H9 (cell line): ENCODE measurements at regions not wholly inside any gene's neighbourhood (a gene's known extent, or its start where the extent isn't known, plus 50 kb on each side); places are given as distances from the start of the nearest gene placed in this dataset.

Experiments
- DNase-seq: peaks from one replicate; pipeline ENCODE4 v3.0.0-alpha.2; 2017
- H2AFZ ChIP-seq: one replicate; pipeline ENCODE4 v1.6.1; 2013; ENCODE audit warnings: mild to moderate bottlenecking, low read length, control low read depth, moderate library complexity
- H2AK5ac ChIP-seq: 2 replicates; pipeline ENCODE4 v1.6.1; 2013; ENCODE audit warnings: low read length, control low read depth, mixed read lengths; ENCODE audit not compliant: insufficient read length
- H2BK120ac ChIP-seq: one replicate; pipeline ENCODE4 v1.6.1; 2013; ENCODE audit warnings: low read depth, mild to moderate bottlenecking, low read length, control low read depth, inconsistent platforms; ENCODE audit not compliant: poor library complexity, severe bottlenecking
- H2BK12ac ChIP-seq: 2 replicates; pipeline ENCODE4 v1.6.1; 2013; ENCODE audit warnings: low read length, control low read depth, mixed read lengths, low read depth; ENCODE audit not compliant: insufficient read length
- H2BK15ac ChIP-seq: 2 replicates; pipeline ENCODE4 v1.6.1; 2013; ENCODE audit warnings: low read depth, low read length, control low read depth
- H2BK20ac ChIP-seq: one replicate; pipeline ENCODE4 v1.6.1; 2013; ENCODE audit warnings: low read depth, mild to moderate bottlenecking, low read length, control low read depth, inconsistent platforms; ENCODE audit not compliant: poor library complexity, severe bottlenecking
- H2BK5ac ChIP-seq: 2 replicates; pipeline ENCODE4 v1.6.1; 2013; ENCODE audit warnings: low read length, control low read depth, mixed read lengths; ENCODE audit not compliant: insufficient read length
- H3K14ac ChIP-seq: 2 replicates; pipeline ENCODE4 v1.6.1; 2013; ENCODE audit warnings: low read length, control low read depth; ENCODE audit not compliant: insufficient read depth
- H3K18ac ChIP-seq: 2 replicates; pipeline ENCODE4 v1.6.1; 2013; ENCODE audit warnings: low read depth, mild to moderate bottlenecking, mixed read lengths, low read length, control low read depth; ENCODE audit not compliant: insufficient read length
- H3K23ac ChIP-seq: 2 replicates; pipeline ENCODE4 v1.6.1; 2013; ENCODE audit warnings: low read length, control low read depth, mixed read lengths, low read depth; ENCODE audit not compliant: insufficient read length
- H3K23me2 ChIP-seq: 2 replicates; pipeline ENCODE4 v1.6.1; 2013; ENCODE audit warnings: low read depth, mild to moderate bottlenecking, mixed read lengths, low read length, control low read depth; ENCODE audit not compliant: insufficient read length, poor library complexity, severe bottlenecking
- H3K27ac ChIP-seq: 2 replicates; pipeline ENCODE4 v1.5.1; 2013; ENCODE audit warnings: low read length, control low read depth, mixed read lengths, low read depth; ENCODE audit not compliant: insufficient read length
- H3K27me3 ChIP-seq: 2 replicates; pipeline ENCODE4 v1.6.1; 2013; ENCODE audit warnings: low read length, control low read depth, inconsistent platforms; ENCODE audit not compliant: insufficient read depth
- H3K4ac ChIP-seq: 2 replicates; pipeline ENCODE4 v1.6.1; 2013; ENCODE audit warnings: low read depth, mild to moderate bottlenecking, control low read depth, inconsistent platforms, low read length, moderate library complexity
- H3K4me1 ChIP-seq: 2 replicates; pipeline ENCODE4 v1.6.1; 2013; ENCODE audit warnings: low read length, control low read depth, inconsistent platforms; ENCODE audit not compliant: insufficient read depth
- H3K4me2 ChIP-seq: 2 replicates; pipeline ENCODE4 v1.6.1; 2013; ENCODE audit warnings: low read length, control low read depth, mixed read lengths; ENCODE audit not compliant: insufficient read length, insufficient read depth
- H3K56ac ChIP-seq: 2 replicates; pipeline ENCODE4 v1.6.1; 2013; ENCODE audit warnings: low read depth, mild to moderate bottlenecking, mixed read lengths, low read length, control low read depth; ENCODE audit not compliant: insufficient read length
- H3K79me1 ChIP-seq: 2 replicates; pipeline ENCODE4 v1.6.1; 2013; ENCODE audit warnings: low read depth, mild to moderate bottlenecking, moderate library complexity, low read length, control low read depth, inconsistent platforms; ENCODE audit not compliant: insufficient read depth, poor library complexity, severe bottlenecking
- H3K79me2 ChIP-seq: 2 replicates; pipeline ENCODE4 v1.6.1; 2013; ENCODE audit warnings: low read length, control low read depth, inconsistent platforms; ENCODE audit not compliant: insufficient read depth
- H3K9ac ChIP-seq: 2 replicates; pipeline ENCODE4 v1.6.1; 2013; ENCODE audit warnings: low read length, control low read depth, mixed read lengths; ENCODE audit not compliant: insufficient read length; ENCODE audit errors: extremely low read depth
- H3K9me3 ChIP-seq: one replicate; pipeline ENCODE4 v1.6.1; 2013; ENCODE audit warnings: low read depth, low read length, inconsistent platforms; ENCODE audit not compliant: control insufficient read depth
- H3T11ph ChIP-seq: one replicate; pipeline ENCODE4 v1.6.1; 2013; ENCODE audit warnings: mild to moderate bottlenecking, low read length, control low read depth, inconsistent platforms
- H4K20me1 ChIP-seq: one replicate; pipeline ENCODE4 v1.6.1; 2013; ENCODE audit not compliant: control insufficient read depth, insufficient read length, insufficient read depth
- H4K5ac ChIP-seq: 2 replicates; pipeline ENCODE4 v1.6.1; 2013; ENCODE audit warnings: low read depth, mild to moderate bottlenecking, mixed read lengths, low read length, control low read depth; ENCODE audit not compliant: insufficient read length
- H4K8ac ChIP-seq: replicated peaks from 2 replicates; pipeline ENCODE4 v1.6.1; 2013; ENCODE audit warnings: low read length, control low read depth, mixed read lengths, low read depth; ENCODE audit not compliant: insufficient read length
- H4K91ac ChIP-seq: 2 replicates; pipeline ENCODE4 v1.6.1; 2013; ENCODE audit warnings: low read depth, mild to moderate bottlenecking, moderate library complexity, mixed read lengths, low read length, control low read depth; ENCODE audit not compliant: insufficient read length
- H3K27ac Mint-ChIP-seq, 3 experiments: 2 replicates in 2 of 3; 3 replicates in 1 of 3; pipeline ENCODE4 v1.8.0; 2020 to 2021; ENCODE audit warnings: mixed read lengths in 3 of 3, mild to moderate bottlenecking in 1 of 3, moderate library complexity in 1 of 3
- H3K27me3 Mint-ChIP-seq: 2 replicates; pipeline ENCODE4 v1.8.0; 2021; ENCODE audit warnings: low read depth, mild to moderate bottlenecking, moderate library complexity, mixed read lengths
- H3K36me3 Mint-ChIP-seq, 3 experiments: 2 replicates in 2 of 3; 3 replicates in 1 of 3; pipeline ENCODE4 v1.8.0; 2020 to 2021; ENCODE audit warnings: low read depth in 3 of 3, mixed read lengths in 3 of 3; ENCODE audit not compliant: insufficient read depth in 1 of 3
- H3K4me1 Mint-ChIP-seq, 2 experiments: 2 replicates each; pipeline ENCODE4 v1.8.0; 2020; ENCODE audit warnings: mixed read lengths in 2 of 2
- H3K4me3 Mint-ChIP-seq, 2 experiments: 2 replicates in 1 of 2; 3 replicates in 1 of 2; pipeline ENCODE4 v1.8.0; 2020 to 2021; ENCODE audit warnings: mild to moderate bottlenecking in 2 of 2, mixed read lengths in 2 of 2, moderate library complexity in 1 of 2
- H3K9me3 Mint-ChIP-seq, 2 experiments: 2 replicates in 1 of 2; 3 replicates in 1 of 2; pipeline ENCODE4 v1.8.0; 2020; ENCODE audit warnings: mild to moderate bottlenecking in 2 of 2, mixed read lengths in 2 of 2, moderate library complexity in 1 of 2
- CTCF ChIP-seq: fragments of 200-600 bp; sonication (generic); conservative IDR thresholded peaks from 3 replicates; pipeline ENCODE4 v1.8.0; 2021; ENCODE audit warnings: antibody characterized with exemption, mild to moderate bottlenecking
- whole genome bisulfite sequencing: extraction: QIAGEN DNeasy Blood & Tissue Kit; methylation state at CpG from one replicate; pipeline ENCODE4 v1.1.7; 2013; ENCODE audit warnings: missing lambda C conversion rate, low lambda C conversion rate, mixed read lengths; ENCODE audit not compliant: insufficient read length; ENCODE audit errors: extremely low coverage; 5-methylcytosine and 5-hydroxymethylcytosine counted together

GRCh38 chr2:188028739-188029138, 262.9 kb upstream of the GULP1 start:
- no peak overlapping the region for H3K4me3 Mint-ChIP-seq
- no CpG with 5 or more reads among the region's 4 CpGs for WGBS
- no peaks in the 10 kb centered on the region for H3K79me2 ChIP-seq
- H4K20me1 ChIP-seq = no peaks in the 10 kb centered on the region
- no peak overlapping the region for H4K8ac ChIP-seq
- H3K4me1 Mint-ChIP-seq = peaks cover 57 to 59% of the 10 kb centered on the region in 2 experiments
- no peak overlapping the region for H3K27ac ChIP-seq
- no peak overlapping the region for H4K91ac ChIP-seq
- no peak overlapping the region for H3K14ac ChIP-seq
- no peak for TF ChIP-seq CTCF
- DNase-seq = peak; percentile 63
- no peak overlapping the region for H2BK120ac ChIP-seq
- H3K27ac Mint-ChIP-seq = peak overlapping the region; percentile 44 to 85 (median 74); a peak in 3 of 7 replicates
- H3K4ac ChIP-seq = no peak overlapping the region
- no peaks in the 10 kb centered on the region for H3K9me3 ChIP-seq
- H3K18ac ChIP-seq = no peak overlapping the region
- no peak overlapping the region for H2BK20ac ChIP-seq
- no peak overlapping the region for H3T11ph ChIP-seq
- no peak overlapping the region for H3K9ac ChIP-seq
- H3K4me2 ChIP-seq = no peak overlapping the region
- no peaks in the 10 kb centered on the region; the same call in 1 of the 2 replicates for H3K4me1 ChIP-seq
- no peak overlapping the region for H3K56ac ChIP-seq
- no peaks in the 10 kb centered on the region for H3K27me3 ChIP-seq
- H2BK12ac ChIP-seq = no peak overlapping the region
- H3K23ac ChIP-seq = no peak overlapping the region
- H2BK15ac ChIP-seq = no peak overlapping the region
- H2BK5ac ChIP-seq = no peak overlapping the region
- no peak overlapping the region for H4K5ac ChIP-seq
- peaks cover 8 to 22% (median 19%) of the 10 kb centered on the region in 3 experiments for H3K36me3 Mint-ChIP-seq
- no peak overlapping the region for H2AK5ac ChIP-seq
- no peaks in the 10 kb centered on the region for H3K79me1 ChIP-seq
- no peaks in the 10 kb centered on the region for H3K27me3 Mint-ChIP-seq
- peaks cover 15 to 17% of the 10 kb centered on the region in 2 experiments; a peak in 4 of 5 replicates for H3K9me3 Mint-ChIP-seq
- no peak overlapping the region for H2AFZ ChIP-seq
- H3K23me2 ChIP-seq = peaks cover 10% of the 10 kb centered on the region
